Activated gamma-delta T cell treated with Interleukin-2 at 50 U/mL for 16 hours (primary cell): ENCODE measurements at regions not wholly inside any gene's neighbourhood (a gene's known extent, or its start where the extent isn't known, plus 50 kb on each side); places are given as distances from the start of the nearest gene placed in this dataset.

Experiments used
- DNase-seq: peaks from one replicate; pipeline ENCODE4 v3.0.0-alpha.2; 2020

DNA sequence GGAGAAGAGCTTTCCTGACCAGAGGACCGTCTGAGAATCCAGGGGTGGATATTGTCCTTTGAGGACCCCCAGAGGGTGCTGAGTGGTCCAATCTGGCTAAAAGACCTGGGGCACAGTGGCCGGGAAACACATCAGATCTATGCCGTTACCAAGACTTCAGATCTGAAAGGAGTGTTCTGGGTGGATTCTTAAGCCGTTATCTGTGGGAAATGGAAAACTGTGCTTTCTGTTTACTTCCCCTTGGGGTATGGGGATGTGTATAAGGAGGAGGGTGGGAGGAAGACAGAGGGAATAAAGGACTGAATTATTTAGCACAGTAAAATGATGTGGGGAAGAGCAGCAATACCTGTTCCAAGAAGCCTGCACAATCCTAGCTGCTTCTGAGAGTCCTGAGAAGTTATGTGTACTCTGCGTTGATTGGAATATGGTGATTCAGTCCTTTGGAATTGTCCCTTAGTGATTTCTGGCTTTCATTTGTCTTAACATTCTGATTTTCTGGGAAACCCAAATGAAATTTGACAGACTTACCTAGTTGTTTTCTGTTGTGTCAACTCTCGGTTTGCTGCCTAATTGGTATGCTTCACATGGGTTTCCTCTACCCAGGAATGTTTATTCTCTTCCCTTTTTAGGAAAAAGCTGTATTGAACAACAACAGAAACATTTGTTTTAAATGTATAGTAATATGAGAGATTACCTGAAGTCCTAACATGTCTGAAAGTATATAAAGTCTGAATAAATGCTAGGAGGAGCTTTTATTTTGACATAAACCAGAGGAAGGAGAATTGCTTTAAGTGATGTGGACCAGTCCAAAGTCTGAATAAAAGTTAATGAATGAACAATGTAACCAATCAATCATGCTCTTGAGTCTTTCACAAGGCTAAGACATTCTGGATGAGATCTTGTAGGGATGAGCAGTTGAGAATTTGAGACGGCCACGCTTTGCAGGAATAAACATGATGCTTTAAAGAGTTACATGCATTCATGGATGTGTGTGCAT, 427.1 kb upstream of the C2CD4B start:
- DNase-seq: no peak

GRCh38 chr15:62592920-62593319, 427.8 kb upstream of the C2CD4B start:
- DNase-seq: no peak

DNA sequence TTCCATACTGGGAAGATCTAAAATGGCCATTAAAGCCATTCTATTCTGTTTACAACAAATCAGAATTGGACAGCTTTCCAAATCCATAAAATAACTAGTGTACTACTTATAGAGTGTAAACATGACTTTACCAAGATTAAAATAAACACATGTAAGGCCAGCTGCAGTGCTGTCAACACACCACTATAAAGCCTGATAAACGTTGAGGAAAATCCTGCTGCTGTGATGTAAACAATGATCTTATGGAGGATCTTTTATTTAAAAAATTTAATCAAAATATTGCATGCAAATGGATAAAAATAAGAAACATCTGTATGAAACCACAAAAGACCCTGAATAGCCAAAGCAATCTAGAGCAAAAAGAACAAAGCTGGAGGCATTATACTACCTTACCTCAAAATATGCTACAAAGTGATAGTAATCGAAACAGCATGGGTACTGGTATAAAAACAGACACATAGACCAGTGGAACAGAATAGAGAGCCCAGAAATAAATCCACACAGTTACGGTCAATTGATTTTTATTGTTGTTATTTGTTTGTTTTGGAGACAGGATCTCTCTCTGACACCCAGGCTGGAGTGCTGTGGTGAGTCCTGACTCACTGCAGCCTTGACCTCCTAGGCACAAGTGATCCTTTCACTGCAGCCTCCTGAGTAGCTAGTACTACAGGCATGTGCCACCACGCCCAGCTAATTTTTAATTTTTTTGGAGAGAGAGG, 428.8 kb upstream of the C2CD4B start:
- no peak for DNase-seq

DNA sequence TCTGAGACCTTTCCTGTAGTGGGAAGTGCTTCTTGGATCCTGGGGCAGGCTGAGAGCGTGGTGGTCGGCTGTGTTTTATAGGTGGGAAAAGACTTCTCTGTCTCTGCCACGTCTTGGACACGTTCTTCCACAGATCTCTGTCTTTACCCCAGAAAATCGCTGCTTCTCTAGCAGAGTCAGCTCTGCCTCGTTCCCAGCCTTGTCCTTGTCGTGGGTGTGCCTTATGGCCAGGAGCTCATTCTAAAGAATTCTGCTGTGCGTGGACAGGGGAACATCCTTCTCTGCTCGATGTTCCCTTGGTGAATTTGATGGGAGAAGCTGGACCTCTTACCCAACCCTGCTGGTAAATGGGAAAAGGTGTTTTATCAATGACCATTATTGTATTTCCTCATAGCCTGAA, 433.1 kb upstream of the C2CD4B start:
- DNase-seq: no peak

DNA sequence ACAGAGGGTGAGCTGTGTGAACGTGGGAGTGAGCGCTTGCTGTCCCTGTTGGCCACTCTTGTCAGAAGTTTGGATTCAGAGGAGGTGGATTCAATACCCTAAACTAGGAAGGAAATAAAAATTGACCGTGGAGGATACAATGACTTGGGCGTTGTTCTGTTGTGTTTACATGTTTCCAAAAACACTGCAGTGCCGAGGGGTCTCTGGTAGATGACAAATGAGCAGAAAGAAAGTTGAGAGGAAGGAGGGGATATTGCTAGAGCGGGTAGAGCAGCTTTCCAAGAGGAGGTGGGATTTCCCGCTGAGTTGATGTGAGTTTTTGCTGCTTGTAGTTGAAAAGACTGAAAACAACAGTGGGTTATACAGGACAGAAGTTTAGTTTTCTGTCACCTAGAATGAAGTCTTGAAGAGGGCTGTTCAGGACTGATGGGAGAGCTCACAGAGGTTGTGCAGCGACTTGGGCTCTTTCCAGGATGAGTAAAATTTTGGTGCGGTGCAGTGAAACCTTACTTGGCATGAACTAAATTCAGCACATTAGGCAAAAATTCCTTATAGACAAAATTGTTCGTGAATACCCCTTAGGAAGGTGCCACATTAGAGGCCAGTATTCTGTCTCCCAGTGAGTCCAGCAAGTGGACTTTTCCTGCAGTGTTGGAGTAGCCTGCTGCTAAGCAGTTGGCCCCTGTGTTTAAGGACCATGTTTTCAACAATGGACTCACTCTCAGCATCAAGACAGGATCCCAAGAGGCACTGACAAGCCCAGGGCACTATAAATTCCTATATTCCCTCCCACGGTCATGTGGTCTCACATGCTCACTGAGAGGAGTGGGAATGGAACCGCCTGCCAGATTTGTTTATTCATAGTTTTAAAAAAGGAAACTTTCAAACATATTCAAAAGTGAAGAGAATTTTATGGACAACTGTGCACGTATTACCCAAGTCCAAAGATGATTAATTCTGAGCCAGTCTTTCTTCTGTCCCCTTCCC, 435.0 kb upstream of the C2CD4B start:
- no peak for DNase-seq

DNA sequence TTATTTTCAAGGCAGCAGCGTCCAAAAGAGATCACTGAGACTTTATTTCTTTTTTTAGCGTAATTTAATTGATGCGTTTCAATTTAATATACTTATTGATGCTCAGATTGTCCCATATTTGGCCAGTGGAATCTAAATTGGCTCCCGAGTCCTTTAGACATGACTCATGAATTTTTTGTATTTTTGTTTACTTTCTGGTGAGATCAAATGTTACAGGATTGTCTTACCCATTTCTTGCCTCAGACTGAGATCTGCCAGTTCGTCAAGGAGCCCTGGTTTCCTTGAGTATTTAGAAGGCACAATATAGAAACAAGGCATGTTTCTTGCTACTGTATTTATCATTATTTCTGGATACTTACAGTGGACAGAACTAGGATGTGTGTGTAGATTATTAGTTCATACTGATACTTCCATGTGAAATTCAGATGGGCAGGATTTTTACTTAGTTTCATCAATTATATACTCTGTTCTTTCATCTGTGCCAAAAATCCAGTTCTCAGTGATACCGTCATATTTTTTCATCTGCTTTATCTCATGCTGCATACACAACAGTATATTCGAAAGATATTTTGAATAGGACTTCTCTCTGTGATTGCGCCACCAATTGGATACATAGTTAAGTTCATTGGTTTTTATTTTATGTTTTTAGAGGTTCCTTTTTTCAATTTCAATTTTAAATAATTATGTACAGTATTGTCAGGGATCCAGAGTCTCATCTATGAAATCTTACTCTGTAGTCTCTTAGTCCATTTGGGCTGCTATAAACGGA, 436.9 kb upstream of the C2CD4B start:
- no peak for DNase-seq

GRCh38 chr15:62603742-62604141, 438.7 kb upstream of the C2CD4B start:
- DNase-seq: no peak

- no peak for DNase-seq
These were observed 437.3 kb upstream of the TPM1 start for GRCh38 chr15:62605282-62605681.

- no peak for DNase-seq
These were observed 436.0 kb upstream of the TPM1 start for GRCh38 chr15:62606376-62607113.

- DNase-seq: no peak
These were observed 435.5 kb upstream of the TPM1 start for GRCh38 chr15:62607114-62607462.

DNA sequence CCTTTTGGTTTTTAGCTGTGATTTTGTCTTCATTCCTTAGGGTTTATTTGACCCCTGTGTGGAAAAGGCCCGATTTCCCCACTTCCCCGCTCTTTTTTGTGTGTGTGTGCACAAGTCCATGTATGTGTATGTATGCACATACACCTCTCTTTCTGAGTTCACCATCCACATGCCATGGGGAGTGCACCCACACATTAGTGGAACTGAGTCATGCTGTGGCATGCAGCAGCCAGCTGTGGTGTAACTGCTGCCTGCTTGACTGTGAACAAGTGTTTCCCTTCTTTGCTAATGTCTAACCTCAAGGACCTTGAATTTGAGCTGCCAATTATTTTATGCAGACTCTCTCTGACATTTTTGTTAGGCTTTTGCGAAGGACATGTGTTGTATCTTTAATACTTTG, 434.9 kb upstream of the TPM1 start:
- no peak for DNase-seq

- DNase-seq: no peak
These were observed 434.2 kb upstream of the TPM1 start for GRCh38 chr15:62608369-62608768.

GRCh38 chr15:62610265-62610869, 432.2 kb upstream of the TPM1 start:
- DNase-seq: no peak

DNA sequence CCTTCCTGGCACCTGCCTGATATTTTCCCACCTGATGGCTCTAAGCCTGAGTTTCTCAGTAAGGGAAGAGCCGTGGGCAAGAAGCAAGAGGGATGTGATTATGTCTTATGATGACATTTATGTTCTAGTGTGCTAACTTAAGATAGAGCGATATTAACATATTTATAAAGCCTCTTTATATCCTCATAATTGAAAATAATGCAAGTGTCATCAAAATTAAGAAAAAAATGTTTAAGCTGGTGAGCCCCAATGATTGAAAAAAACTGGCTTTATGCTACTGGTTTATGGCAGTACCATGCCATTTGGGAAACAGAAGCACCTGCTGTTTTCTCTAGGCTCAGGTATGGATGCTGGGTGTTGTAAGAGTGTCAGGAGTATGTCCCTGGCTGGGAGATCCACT, 431.5 kb upstream of the TPM1 start:
- no peak for DNase-seq

DNA sequence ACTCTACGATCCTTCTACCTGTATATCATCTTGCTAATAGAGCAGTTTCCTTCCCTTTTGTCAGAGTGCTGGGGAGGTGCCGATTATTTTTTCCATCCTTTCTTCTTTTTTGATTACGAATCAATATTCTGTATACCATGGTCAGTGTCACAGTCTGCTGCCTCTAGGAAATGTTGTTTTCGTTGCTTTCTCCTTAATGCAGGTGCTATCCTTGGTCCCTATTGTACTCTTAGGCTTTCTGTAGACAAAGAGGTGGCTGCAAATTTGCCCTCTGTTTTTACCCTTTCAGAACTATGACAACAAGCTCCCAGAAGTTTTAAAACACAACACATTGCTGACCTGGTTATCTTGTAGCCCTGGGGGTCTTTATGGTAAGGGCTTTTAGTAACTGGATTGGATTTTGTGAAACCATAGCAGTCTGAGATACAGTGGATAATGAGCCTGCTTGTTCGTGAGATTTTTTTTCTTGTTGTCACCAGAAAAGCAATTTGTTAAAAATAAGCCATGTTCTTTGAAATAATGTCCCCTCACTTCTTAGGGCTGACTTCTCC, 430.3 kb upstream of the TPM1 start:
- no peak for DNase-seq

GRCh38 chr15:62612771-62613170, 429.8 kb upstream of the TPM1 start:
- no peak for DNase-seq

GRCh38 chr15:62616746-62617145, 425.8 kb upstream of the TPM1 start:
- DNase-seq: no peak

DNA sequence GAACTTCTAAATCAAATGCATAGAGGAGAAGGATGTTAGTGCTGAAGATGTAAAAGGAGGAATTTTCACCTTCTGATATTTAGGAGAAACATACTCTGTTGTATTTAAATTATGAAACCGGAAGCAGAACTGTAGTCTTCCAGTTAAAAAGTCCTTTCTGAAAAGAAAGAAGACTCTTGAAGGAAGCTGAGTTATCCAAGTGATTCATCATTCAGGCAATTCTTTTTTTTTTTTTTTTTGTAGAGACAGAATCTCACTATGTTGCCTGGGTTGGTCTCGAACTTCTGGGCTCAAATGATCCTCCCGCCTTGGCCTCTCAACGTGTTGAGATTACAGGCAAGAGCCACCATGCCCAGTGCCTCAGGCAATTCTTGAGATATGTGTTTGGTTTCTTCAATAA, 424.8 kb upstream of the TPM1 start:
- no peak for DNase-seq

DNA sequence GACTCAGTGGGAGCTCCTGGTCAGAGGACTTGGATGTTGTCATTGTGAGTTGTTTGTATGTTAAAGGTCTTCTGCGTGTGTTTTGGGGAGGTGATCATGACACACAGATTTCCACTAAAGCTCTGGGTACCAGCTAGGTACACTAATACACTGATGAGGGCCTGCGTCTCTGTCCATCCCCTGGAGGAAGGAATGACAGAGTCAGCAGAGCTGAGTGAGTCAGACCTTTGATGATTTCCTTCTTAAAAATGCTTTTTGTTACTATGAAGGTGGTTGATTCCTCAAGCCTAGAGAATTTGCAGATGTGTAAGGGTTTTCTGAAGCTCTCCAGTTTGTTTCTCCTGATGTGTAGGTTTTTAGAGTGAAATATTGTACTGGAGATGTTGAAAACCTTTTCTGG, 424.1 kb upstream of the TPM1 start:
- DNase-seq: no peak

DNA sequence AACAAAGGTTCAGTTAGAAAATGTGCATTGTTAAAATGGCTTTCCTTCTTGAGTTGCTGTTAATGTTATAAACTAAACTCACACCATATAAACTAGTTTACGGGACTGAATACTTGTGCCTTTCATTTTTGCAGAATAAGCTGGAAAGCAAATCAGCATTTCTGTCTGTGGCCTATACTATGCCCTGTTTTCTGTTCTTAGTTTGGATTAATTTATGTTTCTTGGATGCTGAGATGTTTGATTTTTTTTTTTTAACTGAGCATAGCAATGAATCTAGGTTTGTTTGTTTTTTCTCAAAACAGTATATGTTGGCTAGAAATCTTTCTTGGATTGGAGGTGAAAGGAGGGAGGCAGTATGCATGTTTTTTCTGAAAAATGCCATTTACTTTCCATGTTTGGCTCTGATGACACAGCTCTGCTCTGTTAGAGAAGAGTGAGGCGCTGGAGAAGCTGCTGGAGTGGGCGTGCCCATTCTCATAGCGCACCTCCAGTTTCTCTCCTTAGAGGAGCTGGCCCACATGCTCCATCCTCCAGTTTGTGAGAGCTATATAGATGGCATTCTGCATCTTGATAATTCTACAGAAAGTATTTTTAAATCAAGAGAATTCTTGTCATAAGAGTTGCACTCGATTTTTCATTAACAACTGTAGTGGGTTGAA, 423.6 kb upstream of the TPM1 start:
- DNase-seq: no peak
